ENCODE measurements at regions not wholly inside any gene's neighbourhood (a gene's known extent, or its start where the extent isn't known, plus 50 kb on each side); places are given as distances from the start of the nearest gene placed in this dataset.

- TF ChIP-seq CTCF (conservative IDR thresholded peaks at IDR 0.05; ENCODE audit: low read depth, low read length): no peak
- no peak overlapping the region for H3K4me3 ChIP-seq (ENCODE audit: low read depth, low read length)
- no peak for DNase-seq (ENCODE audit: low read depth)
Observed at GRCh38 chr4:67080046-67080557, 465.2 kb downstream of the CENPC start.

GRCh38 chr4:67071641-67072040, 473.7 kb downstream of the CENPC start:
- DNase-seq (ENCODE audit: low read depth): no peak
- TF ChIP-seq CTCF (conservative IDR thresholded peaks at IDR 0.05; ENCODE audit: low read depth, low read length): no peak
- no peak overlapping the region for H3K4me3 ChIP-seq (ENCODE audit: low read depth, low read length)

GRCh38 chr4:67055319-67055718, 490.0 kb downstream of the CENPC start:
- TF ChIP-seq CTCF (conservative IDR thresholded peaks at IDR 0.05; ENCODE audit: low read depth, low read length): no peak
- DNase-seq (ENCODE audit: low read depth): no peak
- no peak overlapping the region for H3K4me3 ChIP-seq (ENCODE audit: low read depth, low read length)

- TF ChIP-seq CTCF (conservative IDR thresholded peaks at IDR 0.05; ENCODE audit: low read depth, low read length): no peak
- DNase-seq (ENCODE audit: low read depth): no peak
- H3K4me3 ChIP-seq (ENCODE audit: low read depth, low read length): no peak overlapping the region
Observed at GRCh38 chr4:67054896-67055295, 490.4 kb downstream of the CENPC start.

- TF ChIP-seq CTCF (conservative IDR thresholded peaks at IDR 0.05; ENCODE audit: low read depth, low read length): no peak
Observed at GRCh38 chr4:67052814-67053675, 492.3 kb downstream of the CENPC start.

GRCh38 chr4:67051000-67051789, 494.1 kb downstream of the CENPC start:
- no peak for DNase-seq (ENCODE audit: low read depth)
- TF ChIP-seq CTCF (conservative IDR thresholded peaks at IDR 0.05; ENCODE audit: low read depth, low read length): no peak

More at GRCh38 chr4:67052814-67053675, 492.3 kb downstream of the CENPC start:
- no peak for DNase-seq (ENCODE audit: low read depth)
- no peak overlapping the region for H3K4me3 ChIP-seq (ENCODE audit: low read depth, low read length)

More at GRCh38 chr4:67051000-67051789, 494.1 kb downstream of the CENPC start:
- H3K4me3 ChIP-seq (ENCODE audit: low read depth, low read length): no peak overlapping the region

Data from choroid plexus epithelial cell (primary cell).